WTC11 (cell line): ENCODE measurements at regions not wholly inside any gene's neighbourhood (a gene's known extent, or its start where the extent isn't known, plus 50 kb on each side); places are given as distances from the start of the nearest gene placed in this dataset.

Experiments used
- ATAC-seq: fragments of 200-7000 bp; cut with Tn5 transposase; 2 replicates; pipeline ENCODE4 v1.10.0; 2021; ENCODE audit warnings: mild to moderate bottlenecking, moderate library complexity
- CTCF ChIA-PET: fragments of 300-600 bp; sonication (Branson Sonifier 250); formaldehyde crosslinking; loops from one replicate; lab custom pipeline; 2021; ENCODE audit warnings: antibody characterized with exemption; lab: Charles Lee
- POLR2A ChIA-PET: fragments of 350-600 bp; sonication (Branson Sonifier 250); formaldehyde crosslinking; loops from one replicate; lab custom pipeline; 2021; ENCODE audit warnings: antibody characterized with exemption; lab: Charles Lee
- DNase-seq: peaks from one replicate; pipeline ENCODE4 v3.0.0; 2021; ENCODE audit warnings: low spot score
- H3K27ac Mint-ChIP-seq: 2 replicates; pipeline ENCODE4 v1.8.0; 2021; ENCODE audit warnings: mixed read lengths
- H3K27me3 Mint-ChIP-seq: 2 replicates; pipeline ENCODE4 v1.8.0; 2021; ENCODE audit warnings: low read depth, mild to moderate bottlenecking, moderate library complexity, mixed read lengths
- H3K36me3 Mint-ChIP-seq: 2 replicates; pipeline ENCODE4 v1.8.0; 2021; ENCODE audit warnings: mixed read lengths
- H3K4me1 Mint-ChIP-seq: 2 replicates; pipeline ENCODE4 v1.8.0; 2022; ENCODE audit warnings: mixed read lengths
- H3K4me3 Mint-ChIP-seq: 2 replicates; pipeline ENCODE4 v1.8.0; 2021; ENCODE audit warnings: mild to moderate bottlenecking, moderate library complexity, mixed read lengths
- H3K9me3 Mint-ChIP-seq: 2 replicates; pipeline ENCODE4 v1.8.0; 2021; ENCODE audit warnings: mixed read lengths
- ESRRA ChIP-seq: sonication (generic); formaldehyde crosslinking; IDR thresholded peaks from 2 replicates; pipeline ENCODE4 v1.8.1; 2022; ENCODE audit warnings: mild to moderate bottlenecking, missing genetic modification reagents, borderline replicate concordance
- GABPB1 ChIP-seq: sonication (generic); formaldehyde crosslinking; IDR thresholded peaks from 2 replicates; pipeline ENCODE4 v1.8.1; 2023; ENCODE audit warnings: mild to moderate bottlenecking, missing genetic modification reagents
- GRHL2 ChIP-seq: fragments of 250-450 bp; sonication (Bioruptor Pico); IDR thresholded peaks from 2 replicates; pipeline ENCODE4 v1.8.0; 2022; ENCODE audit warnings: mild to moderate bottlenecking, moderate library complexity; ENCODE audit not compliant: insufficient replicate concordance, severe bottlenecking
- GTF2I ChIP-seq: fragments of 250-450 bp; sonication (Bioruptor Pico); conservative IDR thresholded peaks from 2 replicates; pipeline ENCODE4 v1.4.0; 2021; ENCODE audit warnings: mild to moderate bottlenecking
- KAT7 ChIP-seq: sonication (generic); formaldehyde crosslinking; IDR thresholded peaks from 2 replicates; pipeline ENCODE4 v1.8.1; 2023; ENCODE audit warnings: missing genetic modification reagents, mild to moderate bottlenecking, borderline replicate concordance
- MXD4 ChIP-seq: fragments of 250-450 bp; sonication (Bioruptor Pico); IDR thresholded peaks from 2 replicates; pipeline ENCODE4 v1.8.0; 2021; ENCODE audit warnings: mild to moderate bottlenecking, moderate library complexity, borderline replicate concordance
- NFE2L1 ChIP-seq: sonication (generic); formaldehyde crosslinking; IDR thresholded peaks from 2 replicates; pipeline ENCODE4 v1.8.1; 2023; ENCODE audit warnings: missing genetic modification reagents
- NR3C1 ChIP-seq: sonication (generic); formaldehyde crosslinking; conservative IDR thresholded peaks from 2 replicates; pipeline ENCODE4 v1.8.1; 2023; ENCODE audit warnings: low read depth, mild to moderate bottlenecking, missing genetic modification reagents
- ZNF396 ChIP-seq: fragments of 250-450 bp; sonication (Bioruptor Pico); IDR thresholded peaks from 2 replicates; pipeline ENCODE4 v1.8.0; 2021; ENCODE audit warnings: mild to moderate bottlenecking, moderate library complexity, borderline replicate concordance
- ZNF423 ChIP-seq: fragments of 250-450 bp; sonication (Bioruptor Pico); IDR thresholded peaks from 2 replicates; pipeline ENCODE4 v2.1.2; 2022; ENCODE audit warnings: mild to moderate bottlenecking, moderate library complexity
- ZNF671 ChIP-seq: fragments of 250-450 bp; sonication (Bioruptor Pico); IDR thresholded peaks from 2 replicates; pipeline ENCODE4 v1.8.0; 2021; ENCODE audit warnings: mild to moderate bottlenecking
- TF ChIP-seq, protein P1 (sequence below): sonication (generic); formaldehyde crosslinking; IDR thresholded peaks from 2 replicates; pipeline ENCODE4 v1.8.0; 2023; ENCODE audit warnings: missing genetic modification reagents
- TF ChIP-seq, protein P2 (sequence below): sonication (generic); formaldehyde crosslinking; IDR thresholded peaks from 2 replicates; pipeline ENCODE4 v1.8.1; 2023; ENCODE audit warnings: mild to moderate bottlenecking, missing genetic modification reagents, moderate library complexity
- TF ChIP-seq, protein P3 (sequence below): sonication (generic); formaldehyde crosslinking; IDR thresholded peaks from 2 replicates; pipeline ENCODE4 v1.8.1; 2022; ENCODE audit warnings: mild to moderate bottlenecking, missing genetic modification reagents, moderate library complexity, borderline replicate concordance
- TF ChIP-seq, protein P4 (sequence below): fragments of 250-450 bp; sonication (Bioruptor Pico); IDR thresholded peaks from 2 replicates; pipeline ENCODE4 v1.9.0; 2021; ENCODE audit warnings: mild to moderate bottlenecking, borderline replicate concordance
- TF ChIP-seq, protein P5 (sequence below): sonication (generic); formaldehyde crosslinking; IDR thresholded peaks from 2 replicates; pipeline ENCODE4 v1.8.0; 2022; ENCODE audit warnings: mild to moderate bottlenecking, missing genetic modification reagents
- TF ChIP-seq, protein P6 (sequence below): fragments of 250-450 bp; sonication (Bioruptor Pico); conservative IDR thresholded peaks from 2 replicates; pipeline ENCODE4 v1.9.0; 2021; ENCODE audit warnings: mild to moderate bottlenecking
- TF ChIP-seq, protein P7 (sequence below): sonication (generic); formaldehyde crosslinking; IDR thresholded peaks from 2 replicates; pipeline ENCODE4 v1.8.0; 2022; ENCODE audit warnings: missing genetic modification reagents

DNA sequence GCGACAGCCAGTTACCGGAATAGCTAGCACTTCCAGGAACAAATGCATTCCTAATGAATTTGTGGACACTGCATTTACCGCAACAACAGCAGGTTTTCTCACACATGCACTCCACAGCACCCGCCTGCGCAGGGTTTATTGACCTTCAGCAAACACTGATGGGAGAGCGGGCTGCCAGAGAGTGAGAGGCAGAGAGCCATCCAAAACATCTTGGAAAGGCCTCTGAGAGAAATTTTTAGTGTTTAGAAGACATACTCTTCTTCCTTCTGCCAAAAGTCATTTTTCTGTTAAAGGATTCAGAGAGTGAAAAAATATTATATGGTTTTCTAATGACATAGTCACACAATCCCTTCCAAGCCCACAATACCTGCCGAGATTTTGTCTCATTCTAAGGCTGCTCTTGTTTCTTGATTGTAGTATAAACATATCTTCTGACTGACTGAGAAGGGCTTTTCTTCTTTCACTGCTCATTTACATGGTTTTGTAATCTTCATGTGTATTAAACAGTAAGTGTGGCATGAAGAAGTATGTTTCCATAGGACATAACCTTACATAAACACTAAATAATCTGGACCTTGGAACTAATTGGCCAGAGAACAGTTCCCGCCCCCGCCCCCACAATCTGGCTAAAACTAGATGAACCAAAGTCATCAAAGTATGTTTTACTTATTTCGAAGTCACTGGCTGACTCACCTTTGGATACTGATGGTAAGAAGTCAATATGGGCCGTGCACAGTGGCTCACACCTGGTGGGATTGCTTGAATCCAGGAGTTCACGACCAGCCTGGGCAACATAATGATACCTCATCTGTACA is 432.5 kb upstream of the MEF2C start (continued):
- no peak for TF ChIP-seq GABPB1 (CRISPR knock-in tag)
- no peak for TF ChIP-seq NR3C1 (CRISPR knock-in tag)

DNA sequence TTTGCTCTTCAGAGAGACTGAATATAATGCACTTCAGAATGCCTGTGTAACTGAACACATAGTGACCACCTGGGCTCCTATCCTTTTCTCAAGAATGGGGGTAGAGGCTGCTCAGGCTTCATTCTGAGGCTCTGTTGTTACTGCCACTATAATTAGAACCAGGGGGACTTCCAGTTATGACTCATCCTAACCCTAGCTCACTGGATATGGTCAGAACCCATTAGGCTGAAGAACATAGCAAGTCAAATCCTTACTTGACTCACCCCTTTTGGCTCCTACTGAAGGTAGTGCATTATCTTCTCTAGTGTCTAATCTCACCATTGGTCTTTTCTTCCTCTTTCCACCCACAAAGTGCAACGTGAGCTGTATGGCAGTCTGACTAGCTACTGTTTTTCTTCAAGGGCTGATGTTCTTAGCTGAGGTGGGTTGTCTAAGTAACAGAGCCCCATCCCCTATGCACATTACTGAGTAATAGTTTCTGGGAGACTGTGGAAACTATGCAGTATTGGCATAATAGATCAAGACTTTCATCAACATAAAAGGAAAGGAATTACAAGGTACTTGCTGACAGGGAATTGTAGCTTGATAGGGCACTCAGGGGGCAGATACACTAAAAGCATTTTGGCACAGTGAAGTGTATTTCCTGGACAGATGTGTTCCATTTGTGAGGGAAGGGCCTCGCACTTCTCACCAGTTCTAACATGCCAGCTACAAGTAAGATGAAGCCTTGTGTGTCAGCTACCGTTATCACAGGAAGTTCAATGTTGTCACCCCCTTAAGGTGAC is 431.0 kb upstream of the MEF2C start:
- H3K36me3 Mint-ChIP-seq, result no peaks in the 10 kb centered on the region
- ATAC-seq (no peak), DNase-seq (no peak)
- no peaks in the 10 kb centered on the region for H3K27me3 Mint-ChIP-seq
- H3K27ac Mint-ChIP-seq, result no peak overlapping the region
- H3K4me1 Mint-ChIP-seq, result 0 out of 2 replicates have a peak, but pooled peaks cover 3% of the 10 kb centered on the region
- no peak overlapping the region for H3K4me3 Mint-ChIP-seq
- H3K9me3 Mint-ChIP-seq, result 0 out of 2 replicates have a peak, but pooled peaks cover 3% of the 10 kb centered on the region
- ChIA-PET CTCF (no interaction called here), POLR2A (no interaction called here)
- TF ChIP-seq, protein P1, sequence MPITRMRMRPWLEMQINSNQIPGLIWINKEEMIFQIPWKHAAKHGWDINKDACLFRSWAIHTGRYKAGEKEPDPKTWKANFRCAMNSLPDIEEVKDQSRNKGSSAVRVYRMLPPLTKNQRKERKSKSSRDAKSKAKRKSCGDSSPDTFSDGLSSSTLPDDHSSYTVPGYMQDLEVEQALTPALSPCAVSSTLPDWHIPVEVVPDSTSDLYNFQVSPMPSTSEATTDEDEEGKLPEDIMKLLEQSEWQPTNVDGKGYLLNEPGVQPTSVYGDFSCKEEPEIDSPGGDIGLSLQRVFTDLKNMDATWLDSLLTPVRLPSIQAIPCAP (CRISPR knock-in tag), result no peak
- TF ChIP-seq ESRRA (CRISPR knock-in tag), result no peak
- TF ChIP-seq, protein P2, sequence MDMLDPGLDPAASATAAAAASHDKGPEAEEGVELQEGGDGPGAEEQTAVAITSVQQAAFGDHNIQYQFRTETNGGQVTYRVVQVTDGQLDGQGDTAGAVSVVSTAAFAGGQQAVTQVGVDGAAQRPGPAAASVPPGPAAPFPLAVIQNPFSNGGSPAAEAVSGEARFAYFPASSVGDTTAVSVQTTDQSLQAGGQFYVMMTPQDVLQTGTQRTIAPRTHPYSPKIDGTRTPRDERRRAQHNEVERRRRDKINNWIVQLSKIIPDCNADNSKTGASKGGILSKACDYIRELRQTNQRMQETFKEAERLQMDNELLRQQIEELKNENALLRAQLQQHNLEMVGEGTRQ (CRISPR knock-in tag), result no peak
- no peak for TF ChIP-seq GRHL2 (CRISPR knock-in tag)
- TF ChIP-seq GTF2I (CRISPR knock-in tag), result no peak
- TF ChIP-seq, protein P3, sequence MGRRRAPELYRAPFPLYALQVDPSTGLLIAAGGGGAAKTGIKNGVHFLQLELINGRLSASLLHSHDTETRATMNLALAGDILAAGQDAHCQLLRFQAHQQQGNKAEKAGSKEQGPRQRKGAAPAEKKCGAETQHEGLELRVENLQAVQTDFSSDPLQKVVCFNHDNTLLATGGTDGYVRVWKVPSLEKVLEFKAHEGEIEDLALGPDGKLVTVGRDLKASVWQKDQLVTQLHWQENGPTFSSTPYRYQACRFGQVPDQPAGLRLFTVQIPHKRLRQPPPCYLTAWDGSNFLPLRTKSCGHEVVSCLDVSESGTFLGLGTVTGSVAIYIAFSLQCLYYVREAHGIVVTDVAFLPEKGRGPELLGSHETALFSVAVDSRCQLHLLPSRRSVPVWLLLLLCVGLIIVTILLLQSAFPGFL (CRISPR knock-in tag), result no peak
- no peak for TF ChIP-seq ZNF423 (CRISPR knock-in tag)
- TF ChIP-seq NFE2L1 (CRISPR knock-in tag), result no peak
- TF ChIP-seq, protein P4, sequence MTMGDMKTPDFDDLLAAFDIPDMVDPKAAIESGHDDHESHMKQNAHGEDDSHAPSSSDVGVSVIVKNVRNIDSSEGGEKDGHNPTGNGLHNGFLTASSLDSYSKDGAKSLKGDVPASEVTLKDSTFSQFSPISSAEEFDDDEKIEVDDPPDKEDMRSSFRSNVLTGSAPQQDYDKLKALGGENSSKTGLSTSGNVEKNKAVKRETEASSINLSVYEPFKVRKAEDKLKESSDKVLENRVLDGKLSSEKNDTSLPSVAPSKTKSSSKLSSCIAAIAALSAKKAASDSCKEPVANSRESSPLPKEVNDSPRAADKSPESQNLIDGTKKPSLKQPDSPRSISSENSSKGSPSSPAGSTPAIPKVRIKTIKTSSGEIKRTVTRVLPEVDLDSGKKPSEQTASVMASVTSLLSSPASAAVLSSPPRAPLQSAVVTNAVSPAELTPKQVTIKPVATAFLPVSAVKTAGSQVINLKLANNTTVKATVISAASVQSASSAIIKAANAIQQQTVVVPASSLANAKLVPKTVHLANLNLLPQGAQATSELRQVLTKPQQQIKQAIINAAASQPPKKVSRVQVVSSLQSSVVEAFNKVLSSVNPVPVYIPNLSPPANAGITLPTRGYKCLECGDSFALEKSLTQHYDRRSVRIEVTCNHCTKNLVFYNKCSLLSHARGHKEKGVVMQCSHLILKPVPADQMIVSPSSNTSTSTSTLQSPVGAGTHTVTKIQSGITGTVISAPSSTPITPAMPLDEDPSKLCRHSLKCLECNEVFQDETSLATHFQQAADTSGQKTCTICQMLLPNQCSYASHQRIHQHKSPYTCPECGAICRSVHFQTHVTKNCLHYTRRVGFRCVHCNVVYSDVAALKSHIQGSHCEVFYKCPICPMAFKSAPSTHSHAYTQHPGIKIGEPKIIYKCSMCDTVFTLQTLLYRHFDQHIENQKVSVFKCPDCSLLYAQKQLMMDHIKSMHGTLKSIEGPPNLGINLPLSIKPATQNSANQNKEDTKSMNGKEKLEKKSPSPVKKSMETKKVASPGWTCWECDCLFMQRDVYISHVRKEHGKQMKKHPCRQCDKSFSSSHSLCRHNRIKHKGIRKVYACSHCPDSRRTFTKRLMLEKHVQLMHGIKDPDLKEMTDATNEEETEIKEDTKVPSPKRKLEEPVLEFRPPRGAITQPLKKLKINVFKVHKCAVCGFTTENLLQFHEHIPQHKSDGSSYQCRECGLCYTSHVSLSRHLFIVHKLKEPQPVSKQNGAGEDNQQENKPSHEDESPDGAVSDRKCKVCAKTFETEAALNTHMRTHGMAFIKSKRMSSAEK, result no peak
- TF ChIP-seq, protein P5, sequence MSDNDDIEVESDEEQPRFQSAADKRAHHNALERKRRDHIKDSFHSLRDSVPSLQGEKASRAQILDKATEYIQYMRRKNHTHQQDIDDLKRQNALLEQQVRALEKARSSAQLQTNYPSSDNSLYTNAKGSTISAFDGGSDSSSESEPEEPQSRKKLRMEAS (CRISPR knock-in tag), result no peak
- no peak for TF ChIP-seq ZNF671 (CRISPR knock-in tag)
- no peak for TF ChIP-seq KAT7
- TF ChIP-seq MXD4 (CRISPR knock-in tag), result no peak
- TF ChIP-seq, protein P6, sequence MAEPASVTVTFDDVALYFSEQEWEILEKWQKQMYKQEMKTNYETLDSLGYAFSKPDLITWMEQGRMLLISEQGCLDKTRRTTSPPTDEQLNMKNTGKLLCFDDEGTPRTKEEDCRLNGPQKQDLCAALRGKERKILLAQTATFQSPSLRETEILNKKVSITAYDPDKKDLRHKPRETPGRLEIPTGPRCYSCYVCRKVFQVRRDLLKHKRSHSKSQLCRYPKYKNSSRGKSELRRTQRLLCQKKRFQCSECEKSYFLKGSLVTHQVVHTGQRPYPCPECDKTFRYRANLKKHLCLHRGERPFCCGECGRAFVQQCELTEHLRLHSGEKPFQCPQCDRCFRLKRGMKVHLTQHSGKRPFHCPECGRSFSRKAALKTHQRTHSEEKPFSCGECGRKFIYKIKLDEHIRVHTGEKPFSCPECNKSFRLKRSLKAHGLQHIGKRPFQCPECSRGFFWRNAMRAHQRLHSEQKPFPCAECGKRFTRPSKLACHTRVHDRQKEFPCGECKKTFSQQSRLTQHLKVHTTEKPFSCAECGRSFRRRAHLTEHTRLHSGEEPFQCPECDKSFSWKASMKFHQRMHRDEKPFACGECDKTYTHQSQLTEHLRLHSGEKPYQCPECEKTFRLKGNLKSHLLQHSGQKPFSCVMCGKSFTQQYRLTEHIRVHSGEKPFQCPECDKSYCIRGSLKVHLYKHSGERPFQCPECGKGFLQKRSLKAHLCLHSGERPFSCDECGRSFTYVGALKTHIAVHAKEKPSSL (CRISPR knock-in tag), result no peak
- no peak for TF ChIP-seq ZNF396
- TF ChIP-seq, protein P7, sequence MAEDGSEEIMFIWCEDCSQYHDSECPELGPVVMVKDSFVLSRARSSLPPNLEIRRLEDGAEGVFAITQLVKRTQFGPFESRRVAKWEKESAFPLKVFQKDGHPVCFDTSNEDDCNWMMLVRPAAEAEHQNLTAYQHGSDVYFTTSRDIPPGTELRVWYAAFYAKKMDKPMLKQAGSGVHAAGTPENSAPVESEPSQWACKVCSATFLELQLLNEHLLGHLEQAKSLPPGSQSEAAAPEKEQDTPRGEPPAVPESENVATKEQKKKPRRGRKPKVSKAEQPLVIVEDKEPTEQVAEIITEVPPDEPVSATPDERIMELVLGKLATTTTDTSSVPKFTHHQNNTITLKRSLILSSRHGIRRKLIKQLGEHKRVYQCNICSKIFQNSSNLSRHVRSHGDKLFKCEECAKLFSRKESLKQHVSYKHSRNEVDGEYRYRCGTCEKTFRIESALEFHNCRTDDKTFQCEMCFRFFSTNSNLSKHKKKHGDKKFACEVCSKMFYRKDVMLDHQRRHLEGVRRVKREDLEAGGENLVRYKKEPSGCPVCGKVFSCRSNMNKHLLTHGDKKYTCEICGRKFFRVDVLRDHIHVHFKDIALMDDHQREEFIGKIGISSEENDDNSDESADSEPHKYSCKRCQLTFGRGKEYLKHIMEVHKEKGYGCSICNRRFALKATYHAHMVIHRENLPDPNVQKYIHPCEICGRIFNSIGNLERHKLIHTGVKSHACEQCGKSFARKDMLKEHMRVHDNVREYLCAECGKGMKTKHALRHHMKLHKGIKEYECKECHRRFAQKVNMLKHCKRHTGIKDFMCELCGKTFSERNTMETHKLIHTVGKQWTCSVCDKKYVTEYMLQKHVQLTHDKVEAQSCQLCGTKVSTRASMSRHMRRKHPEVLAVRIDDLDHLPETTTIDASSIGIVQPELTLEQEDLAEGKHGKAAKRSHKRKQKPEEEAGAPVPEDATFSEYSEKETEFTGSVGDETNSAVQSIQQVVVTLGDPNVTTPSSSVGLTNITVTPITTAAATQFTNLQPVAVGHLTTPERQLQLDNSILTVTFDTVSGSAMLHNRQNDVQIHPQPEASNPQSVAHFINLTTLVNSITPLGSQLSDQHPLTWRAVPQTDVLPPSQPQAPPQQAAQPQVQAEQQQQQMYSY (CRISPR knock-in tag), result no peak
